ENCODE measurements at regions not wholly inside any gene's neighbourhood (a gene's known extent, or its start where the extent isn't known, plus 50 kb on each side); places are given as distances from the start of the nearest gene placed in this dataset.

DNA sequence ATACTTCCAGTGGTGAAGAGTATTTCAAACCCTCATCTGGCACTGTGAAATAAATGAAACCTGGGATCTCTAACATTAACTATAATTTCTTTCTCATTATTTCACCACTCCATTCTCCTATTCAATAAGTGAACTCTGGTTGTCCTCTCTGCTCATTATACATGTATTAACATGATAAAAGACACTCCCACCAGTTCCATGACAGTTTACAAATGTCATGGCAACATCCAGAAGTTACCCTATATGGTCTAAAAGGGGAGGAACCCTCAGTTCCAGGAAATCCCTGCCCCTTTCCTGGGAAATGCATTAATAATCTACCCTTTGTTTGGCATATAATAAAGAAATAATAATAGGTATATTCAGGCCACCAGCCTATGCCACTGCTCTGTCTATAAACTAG, 62.7 kb upstream of the BRINP3 start:
- no peak for ATAC-seq
- no peak for TF ChIP-seq ZC3H10 (CRISPR knock-in tag; IDR thresholded peaks at IDR 0.05)
- no peak for TF ChIP-seq ZFP3 (CRISPR knock-in tag; IDR thresholded peaks at IDR 0.05)
- no peak for TF ChIP-seq TCF4 (CRISPR knock-in tag; IDR thresholded peaks at IDR 0.05; ENCODE audit: borderline replicate concordance)
- no peak for TF ChIP-seq GLIS3 (CRISPR knock-in tag; IDR thresholded peaks at IDR 0.05)
- TF ChIP-seq, protein P1, sequence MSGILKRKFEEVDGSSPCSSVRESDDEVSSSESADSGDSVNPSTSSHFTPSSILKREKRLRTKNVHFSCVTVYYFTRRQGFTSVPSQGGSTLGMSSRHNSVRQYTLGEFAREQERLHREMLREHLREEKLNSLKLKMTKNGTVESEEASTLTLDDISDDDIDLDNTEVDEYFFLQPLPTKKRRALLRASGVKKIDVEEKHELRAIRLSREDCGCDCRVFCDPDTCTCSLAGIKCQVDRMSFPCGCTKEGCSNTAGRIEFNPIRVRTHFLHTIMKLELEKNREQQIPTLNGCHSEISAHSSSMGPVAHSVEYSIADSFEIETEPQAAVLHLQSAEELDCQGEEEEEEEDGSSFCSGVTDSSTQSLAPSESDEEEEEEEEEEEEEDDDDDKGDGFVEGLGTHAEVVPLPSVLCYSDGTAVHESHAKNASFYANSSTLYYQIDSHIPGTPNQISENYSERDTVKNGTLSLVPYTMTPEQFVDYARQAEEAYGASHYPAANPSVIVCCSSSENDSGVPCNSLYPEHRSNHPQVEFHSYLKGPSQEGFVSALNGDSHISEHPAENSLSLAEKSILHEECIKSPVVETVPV (CRISPR knock-in tag; IDR thresholded peaks at IDR 0.05), result no peak
- TF ChIP-seq, protein P2, sequence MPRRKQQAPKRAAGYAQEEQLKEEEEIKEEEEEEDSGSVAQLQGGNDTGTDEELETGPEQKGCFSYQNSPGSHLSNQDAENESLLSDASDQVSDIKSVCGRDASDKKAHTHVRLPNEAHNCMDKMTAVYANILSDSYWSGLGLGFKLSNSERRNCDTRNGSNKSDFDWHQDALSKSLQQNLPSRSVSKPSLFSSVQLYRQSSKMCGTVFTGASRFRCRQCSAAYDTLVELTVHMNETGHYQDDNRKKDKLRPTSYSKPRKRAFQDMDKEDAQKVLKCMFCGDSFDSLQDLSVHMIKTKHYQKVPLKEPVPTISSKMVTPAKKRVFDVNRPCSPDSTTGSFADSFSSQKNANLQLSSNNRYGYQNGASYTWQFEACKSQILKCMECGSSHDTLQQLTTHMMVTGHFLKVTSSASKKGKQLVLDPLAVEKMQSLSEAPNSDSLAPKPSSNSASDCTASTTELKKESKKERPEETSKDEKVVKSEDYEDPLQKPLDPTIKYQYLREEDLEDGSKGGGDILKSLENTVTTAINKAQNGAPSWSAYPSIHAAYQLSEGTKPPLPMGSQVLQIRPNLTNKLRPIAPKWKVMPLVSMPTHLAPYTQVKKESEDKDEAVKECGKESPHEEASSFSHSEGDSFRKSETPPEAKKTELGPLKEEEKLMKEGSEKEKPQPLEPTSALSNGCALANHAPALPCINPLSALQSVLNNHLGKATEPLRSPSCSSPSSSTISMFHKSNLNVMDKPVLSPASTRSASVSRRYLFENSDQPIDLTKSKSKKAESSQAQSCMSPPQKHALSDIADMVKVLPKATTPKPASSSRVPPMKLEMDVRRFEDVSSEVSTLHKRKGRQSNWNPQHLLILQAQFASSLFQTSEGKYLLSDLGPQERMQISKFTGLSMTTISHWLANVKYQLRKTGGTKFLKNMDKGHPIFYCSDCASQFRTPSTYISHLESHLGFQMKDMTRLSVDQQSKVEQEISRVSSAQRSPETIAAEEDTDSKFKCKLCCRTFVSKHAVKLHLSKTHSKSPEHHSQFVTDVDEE (CRISPR knock-in tag; IDR thresholded peaks at IDR 0.05), result no peak
- TF ChIP-seq ZNF8 (CRISPR knock-in tag; IDR thresholded peaks at IDR 0.05), result no peak
- no peak for TF ChIP-seq ARNTL (CRISPR knock-in tag; IDR thresholded peaks at IDR 0.05; ENCODE audit: borderline replicate concordance, low read depth)
- TF ChIP-seq, protein P3, sequence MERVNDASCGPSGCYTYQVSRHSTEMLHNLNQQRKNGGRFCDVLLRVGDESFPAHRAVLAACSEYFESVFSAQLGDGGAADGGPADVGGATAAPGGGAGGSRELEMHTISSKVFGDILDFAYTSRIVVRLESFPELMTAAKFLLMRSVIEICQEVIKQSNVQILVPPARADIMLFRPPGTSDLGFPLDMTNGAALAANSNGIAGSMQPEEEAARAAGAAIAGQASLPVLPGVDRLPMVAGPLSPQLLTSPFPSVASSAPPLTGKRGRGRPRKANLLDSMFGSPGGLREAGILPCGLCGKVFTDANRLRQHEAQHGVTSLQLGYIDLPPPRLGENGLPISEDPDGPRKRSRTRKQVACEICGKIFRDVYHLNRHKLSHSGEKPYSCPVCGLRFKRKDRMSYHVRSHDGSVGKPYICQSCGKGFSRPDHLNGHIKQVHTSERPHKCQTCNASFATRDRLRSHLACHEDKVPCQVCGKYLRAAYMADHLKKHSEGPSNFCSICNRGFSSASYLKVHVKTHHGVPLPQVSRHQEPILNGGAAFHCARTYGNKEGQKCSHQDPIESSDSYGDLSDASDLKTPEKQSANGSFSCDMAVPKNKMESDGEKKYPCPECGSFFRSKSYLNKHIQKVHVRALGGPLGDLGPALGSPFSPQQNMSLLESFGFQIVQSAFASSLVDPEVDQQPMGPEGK (CRISPR knock-in tag; IDR thresholded peaks at IDR 0.05; ENCODE audit: borderline replicate concordance), result no peak
- TF ChIP-seq ZNF565 (CRISPR knock-in tag; conservative IDR thresholded peaks at IDR 0.05; ENCODE audit: low read depth), result no peak
- TF ChIP-seq OSR1 (CRISPR knock-in tag; IDR thresholded peaks at IDR 0.05), result no peak
- no peak for TF ChIP-seq PPARA (CRISPR knock-in tag; IDR thresholded peaks at IDR 0.05; ENCODE audit: borderline replicate concordance)
- TF ChIP-seq ISL1 (CRISPR knock-in tag; IDR thresholded peaks at IDR 0.05), result no peak
- TF ChIP-seq CSDC2 (CRISPR knock-in tag; IDR thresholded peaks at IDR 0.05), result no peak

DNA sequence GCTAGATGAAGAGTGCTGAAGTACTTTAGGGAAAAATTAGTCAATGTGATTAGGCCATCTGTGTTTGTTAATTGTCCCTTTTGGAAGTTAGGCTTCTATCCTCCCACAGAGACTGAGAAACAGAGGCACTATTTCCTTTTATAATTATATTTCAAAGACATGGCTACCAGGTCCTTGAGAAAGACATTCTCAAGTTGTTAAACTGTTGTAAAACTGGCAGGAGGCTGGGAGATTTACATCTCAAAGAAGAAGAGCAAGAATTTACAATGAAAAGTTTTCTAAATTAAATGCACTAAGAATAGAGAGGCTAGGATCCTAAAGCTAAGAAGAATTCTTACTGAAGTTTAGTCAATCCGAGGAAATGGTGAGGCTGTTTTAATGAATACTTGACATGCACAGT, 74.0 kb upstream of the BRINP3 start:
- ATAC-seq, result no peak
- TF ChIP-seq, protein P4, sequence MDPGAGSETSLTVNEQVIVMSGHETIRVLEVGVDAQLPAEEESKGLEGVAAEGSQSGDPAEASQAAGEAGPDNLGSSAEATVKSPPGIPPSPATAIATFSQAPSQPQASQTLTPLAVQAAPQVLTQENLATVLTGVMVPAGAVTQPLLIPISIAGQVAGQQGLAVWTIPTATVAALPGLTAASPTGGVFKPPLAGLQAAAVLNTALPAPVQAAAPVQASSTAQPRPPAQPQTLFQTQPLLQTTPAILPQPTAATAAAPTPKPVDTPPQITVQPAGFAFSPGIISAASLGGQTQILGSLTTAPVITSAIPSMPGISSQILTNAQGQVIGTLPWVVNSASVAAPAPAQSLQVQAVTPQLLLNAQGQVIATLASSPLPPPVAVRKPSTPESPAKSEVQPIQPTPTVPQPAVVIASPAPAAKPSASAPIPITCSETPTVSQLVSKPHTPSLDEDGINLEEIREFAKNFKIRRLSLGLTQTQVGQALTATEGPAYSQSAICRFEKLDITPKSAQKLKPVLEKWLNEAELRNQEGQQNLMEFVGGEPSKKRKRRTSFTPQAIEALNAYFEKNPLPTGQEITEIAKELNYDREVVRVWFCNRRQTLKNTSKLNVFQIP (CRISPR knock-in tag; IDR thresholded peaks at IDR 0.05; ENCODE audit: borderline replicate concordance, low read depth), result no peak
- TF ChIP-seq ZNF70 (CRISPR knock-in tag; IDR thresholded peaks at IDR 0.05) (no peak), ZNF8 (CRISPR knock-in tag; IDR thresholded peaks at IDR 0.05) (no peak), ZFP30 (CRISPR knock-in tag; IDR thresholded peaks at IDR 0.05) (no peak), ZC3H10 (CRISPR knock-in tag; IDR thresholded peaks at IDR 0.05) (no peak), TCF4 (CRISPR knock-in tag; IDR thresholded peaks at IDR 0.05; ENCODE audit: borderline replicate concordance) (no peak), SNAI2 (CRISPR knock-in tag; IDR thresholded peaks at IDR 0.05) (no peak), RARB (CRISPR knock-in tag; IDR thresholded peaks at IDR 0.05) (no peak), ZFP3 (CRISPR knock-in tag; IDR thresholded peaks at IDR 0.05) (no peak)
- TF ChIP-seq, protein P5, sequence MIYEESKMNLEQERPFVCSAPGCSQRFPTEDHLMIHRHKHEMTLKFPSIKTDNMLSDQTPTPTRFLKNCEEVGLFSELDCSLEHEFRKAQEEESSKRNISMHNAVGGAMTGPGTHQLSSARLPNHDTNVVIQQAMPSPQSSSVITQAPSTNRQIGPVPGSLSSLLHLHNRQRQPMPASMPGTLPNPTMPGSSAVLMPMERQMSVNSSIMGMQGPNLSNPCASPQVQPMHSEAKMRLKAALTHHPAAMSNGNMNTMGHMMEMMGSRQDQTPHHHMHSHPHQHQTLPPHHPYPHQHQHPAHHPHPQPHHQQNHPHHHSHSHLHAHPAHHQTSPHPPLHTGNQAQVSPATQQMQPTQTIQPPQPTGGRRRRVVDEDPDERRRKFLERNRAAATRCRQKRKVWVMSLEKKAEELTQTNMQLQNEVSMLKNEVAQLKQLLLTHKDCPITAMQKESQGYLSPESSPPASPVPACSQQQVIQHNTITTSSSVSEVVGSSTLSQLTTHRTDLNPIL (CRISPR knock-in tag; IDR thresholded peaks at IDR 0.05; ENCODE audit: low read depth), result no peak
- TF ChIP-seq, protein P2 (CRISPR knock-in tag; IDR thresholded peaks at IDR 0.05), result no peak

All from SK-N-SH treated with all-trans-retinoic acid at 6 μM for 48 hours (cell line).